GM23248 (cell line): ENCODE measurements at regions not wholly inside any gene's neighbourhood (a gene's known extent, or its start where the extent isn't known, plus 50 kb on each side); places are given as distances from the start of the nearest gene placed in this dataset.

Experiments
- EZH2 ChIP-seq: fragments of 200-600 bp; sonication (generic); IDR thresholded peaks from 2 replicates; pipeline ENCODE4 v1.6.1; 2018; ENCODE audit warnings: antibody characterized with exemption, mild to moderate bottlenecking; ENCODE audit not compliant: insufficient read depth, poor library complexity, severe bottlenecking
- EZH2phosphoT487 ChIP-seq: fragments of 200-600 bp; sonication (generic); IDR thresholded peaks from 2 replicates; pipeline ENCODE4 v1.6.1; 2018; ENCODE audit warnings: antibody characterized with exemption, moderate library complexity, mild to moderate bottlenecking, low read depth; ENCODE audit not compliant: insufficient read depth

DNA sequence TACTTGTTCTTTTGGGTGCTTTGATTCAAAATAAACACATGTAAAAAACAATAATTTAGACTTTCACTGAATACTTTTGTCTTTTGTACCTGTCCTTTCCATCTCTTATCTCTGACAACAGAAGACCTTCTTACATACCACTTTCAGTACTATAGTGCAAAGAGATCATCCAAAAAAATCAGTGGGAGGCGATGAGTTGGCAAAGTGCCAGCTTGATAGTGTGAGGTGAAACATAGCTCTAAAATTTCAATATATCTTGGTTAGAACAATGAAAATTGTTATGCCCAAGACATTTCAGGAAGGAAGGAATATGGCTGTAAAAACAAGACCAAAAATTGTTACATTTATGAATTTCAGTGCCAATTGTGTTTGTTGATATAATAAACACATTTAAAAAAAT, 390.2 kb upstream of the COBL start:
- TF ChIP-seq EZH2phosphoT487, result no peak
- TF ChIP-seq EZH2, result no peak
